HEK293 (cell line): ENCODE measurements at regions not wholly inside any gene's neighbourhood (a gene's known extent, or its start where the extent isn't known, plus 50 kb on each side); places are given as distances from the start of the nearest gene placed in this dataset.

Experiments
- CTCF ChIA-PET: fragments of 350-600 bp; formaldehyde crosslinking; extraction: SDS; loops from one replicate; lab custom pipeline; 2021; ENCODE audit warnings: antibody characterized with exemption; lab: Yijun Ruan, JAX
- POLR2A ChIA-PET: fragments of 300-600 bp; formaldehyde crosslinking; extraction: SDS; loops from one replicate; lab custom pipeline; 2020; ENCODE audit warnings: antibody characterized with exemption, inconsistent platforms; lab: Yijun Ruan, JAX
- H3K27ac ChIP-seq: fragments of 200-500 bp; sonication (Bioruptor generic); 2 replicates; pipeline ENCODE4 v1.5.1; 2014; ENCODE audit warnings: low read depth, low read length, control low read depth, inconsistent platforms; ENCODE audit errors: extremely low read depth
- H3K36me3 ChIP-seq, 2 experiments: fragments of 200-500 bp in 1 of 2; sonication (Bioruptor generic) in 1 of 2; 1 replicate in 1 of 2; 2 replicates in 1 of 2; pipeline ENCODE4 v1.5.1; 2014 to 2017; ENCODE audit warnings: inconsistent platforms in 2 of 2, low read length in 2 of 2; ENCODE audit not compliant: control insufficient read depth in 2 of 2, insufficient read depth in 1 of 2
- H3K4me1 ChIP-seq: fragments of 200-500 bp; sonication (Bioruptor generic); 2 replicates; pipeline ENCODE4 v1.5.1; 2014; ENCODE audit warnings: mild to moderate bottlenecking, low read length, inconsistent platforms; ENCODE audit not compliant: control insufficient read depth, insufficient read depth
- H3K4me3 ChIP-seq: 2 replicates; pipeline ENCODE4 v1.5.1; 2011; ENCODE audit warnings: low read depth, mild to moderate bottlenecking, control low read depth, low read length, moderate library complexity
- H3K9me3 ChIP-seq: fragments of 200-500 bp; sonication (Bioruptor generic); 2 replicates; pipeline ENCODE4 v1.5.1; 2014; ENCODE audit warnings: low read depth, low read length, inconsistent platforms; ENCODE audit not compliant: control insufficient read depth, insufficient read depth
- BCL6B ChIP-seq: fragments of 450-650 bp; formaldehyde crosslinking; IDR thresholded peaks from 2 replicates; pipeline ENCODE4 v1.5.1; 2017; ENCODE audit warnings: missing biosample characterization, missing genetic modification characterization
- GFI1B ChIP-seq: fragments of 450-650 bp; formaldehyde crosslinking; IDR thresholded peaks from 2 replicates; pipeline ENCODE4 v1.5.1; 2016; ENCODE audit warnings: missing biosample characterization, missing genetic modification characterization
- KLF16 ChIP-seq: fragments of 450-650 bp; formaldehyde crosslinking; IDR thresholded peaks from 2 replicates; pipeline ENCODE4 v1.5.1; 2017; ENCODE audit warnings: missing biosample characterization, missing genetic modification characterization
- MYNN ChIP-seq: fragments of 450-650 bp; formaldehyde crosslinking; IDR thresholded peaks from 2 replicates; pipeline ENCODE4 v1.5.1; 2016; ENCODE audit warnings: missing biosample characterization, missing genetic modification characterization, borderline replicate concordance
- REST ChIP-seq: fragments of 450-650 bp; formaldehyde crosslinking; IDR thresholded peaks from 2 replicates; pipeline ENCODE4 v1.5.1; 2016; ENCODE audit warnings: missing biosample characterization, missing genetic modification characterization
- TCF7L2 ChIP-seq: IDR thresholded peaks from 2 replicates; pipeline ENCODE4 v1.6.1; 2011; ENCODE audit warnings: low read depth, mild to moderate bottlenecking, inconsistent platforms, low read length, moderate library complexity, borderline replicate concordance
- WT1 ChIP-seq: fragments of 450-650 bp; formaldehyde crosslinking; IDR thresholded peaks from 2 replicates; pipeline ENCODE4 v1.5.1; 2016; ENCODE audit warnings: missing biosample characterization, missing genetic modification characterization
- YY1 ChIP-seq: fragments of 450-650 bp; formaldehyde crosslinking; IDR thresholded peaks from 2 replicates; pipeline ENCODE4 v1.5.1; 2018; ENCODE audit warnings: missing biosample characterization, missing genetic modification characterization
- ZNF138 ChIP-seq: fragments of 450-650 bp; formaldehyde crosslinking; IDR thresholded peaks from 2 replicates; pipeline ENCODE4 v1.5.1; 2016; ENCODE audit warnings: missing biosample characterization, missing genetic modification characterization, borderline replicate concordance
- ZNF266 ChIP-seq: fragments of 450-650 bp; formaldehyde crosslinking; IDR thresholded peaks from 2 replicates; pipeline ENCODE4 v1.5.1; 2016; ENCODE audit warnings: missing biosample characterization, missing genetic modification characterization, low read depth
- ZNF302 ChIP-seq: fragments of 450-650 bp; formaldehyde crosslinking; IDR thresholded peaks from 2 replicates; pipeline ENCODE4 v1.5.1; 2016; ENCODE audit warnings: missing biosample characterization, missing genetic modification characterization, low read depth
- ZNF335 ChIP-seq: fragments of 450-650 bp; formaldehyde crosslinking; conservative IDR thresholded peaks from 2 replicates; pipeline ENCODE4 v1.5.1; 2016; ENCODE audit warnings: missing biosample characterization, missing genetic modification characterization
- ZNF48 ChIP-seq: fragments of 450-650 bp; formaldehyde crosslinking; IDR thresholded peaks from 2 replicates; pipeline ENCODE4 v1.5.1; 2016; ENCODE audit warnings: missing biosample characterization, missing genetic modification characterization
- ZNF514 ChIP-seq: fragments of 450-650 bp; formaldehyde crosslinking; IDR thresholded peaks from 2 replicates; pipeline ENCODE4 v1.5.1; 2016; ENCODE audit warnings: missing biosample characterization, missing genetic modification characterization
- ZNF544 ChIP-seq: fragments of 450-650 bp; formaldehyde crosslinking; IDR thresholded peaks from 2 replicates; pipeline ENCODE4 v1.5.0; 2017; ENCODE audit warnings: missing biosample characterization, missing genetic modification characterization
- ZNF555 ChIP-seq: fragments of 450-650 bp; formaldehyde crosslinking; conservative IDR thresholded peaks from 2 replicates; pipeline ENCODE4 v1.5.1; 2017; ENCODE audit warnings: missing biosample characterization, mild to moderate bottlenecking, missing genetic modification characterization, inconsistent platforms
- ZNF610 ChIP-seq: fragments of 450-650 bp; formaldehyde crosslinking; IDR thresholded peaks from 2 replicates; pipeline ENCODE4 v1.5.1; 2016; ENCODE audit warnings: missing biosample characterization, missing genetic modification characterization, borderline replicate concordance
- ZNF707 ChIP-seq: fragments of 450-650 bp; formaldehyde crosslinking; IDR thresholded peaks from 2 replicates; pipeline ENCODE4 v1.5.1; 2016; ENCODE audit warnings: missing biosample characterization, missing genetic modification characterization
- ZNF791 ChIP-seq: fragments of 450-650 bp; formaldehyde crosslinking; IDR thresholded peaks from 2 replicates; pipeline ENCODE4 v1.5.1; 2016; ENCODE audit warnings: missing biosample characterization, missing genetic modification characterization
- ZSCAN30 ChIP-seq: fragments of 450-650 bp; IDR thresholded peaks from 2 replicates; pipeline ENCODE4 v1.5.1; 2018; ENCODE audit warnings: missing biosample characterization, mild to moderate bottlenecking, missing genetic modification characterization, moderate library complexity
- TF ChIP-seq, protein P1 (sequence below): fragments of 450-650 bp; formaldehyde crosslinking; conservative IDR thresholded peaks from 2 replicates; pipeline ENCODE4 v1.5.1; 2016; ENCODE audit warnings: low read depth, missing biosample characterization, missing genetic modification characterization
- TF ChIP-seq, protein P2 (sequence below): fragments of 450-650 bp; formaldehyde crosslinking; IDR thresholded peaks from 2 replicates; pipeline ENCODE4 v1.5.1; 2017; ENCODE audit warnings: missing biosample characterization, missing genetic modification characterization

DNA sequence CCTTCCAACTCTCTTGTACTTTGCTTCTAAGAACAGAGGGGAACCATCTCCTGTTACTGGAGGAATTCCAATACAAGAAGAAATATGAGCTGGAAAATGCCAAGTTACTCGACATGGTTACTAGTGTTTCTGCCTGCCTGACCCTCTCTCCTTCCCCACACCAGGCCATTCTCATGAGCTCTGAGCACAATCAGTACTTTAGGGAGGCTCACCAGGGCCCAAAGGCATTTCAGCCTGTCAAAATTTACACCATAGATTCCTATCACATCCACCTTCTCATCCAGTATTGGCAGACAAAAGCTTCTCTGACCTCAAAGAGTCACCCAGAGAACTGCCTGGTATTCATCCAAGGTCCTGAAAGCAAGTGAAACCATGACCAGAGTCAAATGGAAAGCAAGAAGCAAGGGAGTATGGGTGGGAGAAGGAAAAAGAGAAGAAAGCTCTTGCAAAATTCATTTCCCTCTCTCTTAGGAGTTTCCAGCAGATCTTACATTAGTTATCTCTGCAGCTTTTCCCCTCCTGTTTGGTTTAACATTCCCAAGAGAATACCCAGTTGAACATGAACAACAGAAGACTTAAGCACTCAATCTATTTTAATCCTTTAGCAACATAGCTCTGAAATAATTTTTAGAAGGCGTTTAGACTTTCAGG lies 58.7 kb upstream of the NCAM1 start:
- H3K4me3 ChIP-seq: no peak overlapping the region
- TF ChIP-seq, protein P1, sequence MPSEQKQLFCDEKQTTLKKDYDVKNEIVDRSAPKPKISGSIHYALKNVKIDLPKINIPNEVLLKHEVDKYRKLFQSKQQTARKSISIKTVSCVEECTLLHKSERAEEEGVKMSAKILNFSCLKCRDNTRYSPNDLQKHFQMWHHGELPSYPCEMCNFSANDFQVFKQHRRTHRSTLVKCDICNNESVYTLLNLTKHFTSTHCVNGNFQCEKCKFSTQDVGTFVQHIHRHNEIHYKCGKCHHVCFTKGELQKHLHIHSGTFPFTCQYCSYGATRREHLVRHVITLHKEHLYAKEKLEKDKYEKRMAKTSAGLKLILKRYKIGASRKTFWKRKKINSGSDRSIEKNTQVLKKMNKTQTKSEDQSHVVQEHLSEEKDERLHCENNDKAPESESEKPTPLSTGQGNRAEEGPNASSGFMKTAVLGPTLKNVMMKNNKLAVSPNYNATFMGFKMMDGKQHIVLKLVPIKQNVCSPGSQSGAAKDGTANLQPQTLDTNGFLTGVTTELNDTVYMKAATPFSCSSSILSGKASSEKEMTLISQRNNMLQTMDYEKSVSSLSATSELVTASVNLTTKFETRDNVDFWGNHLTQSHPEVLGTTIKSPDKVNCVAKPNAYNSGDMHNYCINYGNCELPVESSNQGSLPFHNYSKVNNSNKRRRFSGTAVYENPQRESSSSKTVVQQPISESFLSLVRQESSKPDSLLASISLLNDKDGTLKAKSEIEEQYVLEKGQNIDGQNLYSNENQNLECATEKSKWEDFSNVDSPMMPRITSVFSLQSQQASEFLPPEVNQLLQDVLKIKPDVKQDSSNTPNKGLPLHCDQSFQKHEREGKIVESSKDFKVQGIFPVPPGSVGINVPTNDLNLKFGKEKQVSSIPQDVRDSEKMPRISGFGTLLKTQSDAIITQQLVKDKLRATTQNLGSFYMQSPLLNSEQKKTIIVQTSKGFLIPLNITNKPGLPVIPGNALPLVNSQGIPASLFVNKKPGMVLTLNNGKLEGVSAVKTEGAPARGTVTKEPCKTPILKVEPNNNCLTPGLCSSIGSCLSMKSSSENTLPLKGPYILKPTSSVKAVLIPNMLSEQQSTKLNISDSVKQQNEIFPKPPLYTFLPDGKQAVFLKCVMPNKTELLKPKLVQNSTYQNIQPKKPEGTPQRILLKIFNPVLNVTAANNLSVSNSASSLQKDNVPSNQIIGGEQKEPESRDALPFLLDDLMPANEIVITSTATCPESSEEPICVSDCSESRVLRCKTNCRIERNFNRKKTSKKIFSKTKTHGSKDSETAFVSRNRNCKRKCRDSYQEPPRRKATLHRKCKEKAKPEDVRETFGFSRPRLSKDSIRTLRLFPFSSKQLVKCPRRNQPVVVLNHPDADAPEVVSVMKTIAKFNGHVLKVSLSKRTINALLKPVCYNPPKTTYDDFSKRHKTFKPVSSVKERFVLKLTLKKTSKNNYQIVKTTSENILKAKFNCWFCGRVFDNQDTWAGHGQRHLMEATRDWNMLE (tag by site-specific recombination): no peak
- TF ChIP-seq REST (peak; percentile 73), ZNF335 (tag by site-specific recombination) (peak; percentile 46), ZNF514 (tag by site-specific recombination) (no peak), ZNF544 (tag by site-specific recombination) (no peak), BCL6B (tag by site-specific recombination) (no peak), ZNF48 (tag by site-specific recombination) (no peak), KLF16 (tag by site-specific recombination) (no peak), WT1 (peak; percentile 83), ZNF302 (tag by site-specific recombination) (no peak), ZNF138 (tag by site-specific recombination) (no peak)
- TF ChIP-seq, protein P2, sequence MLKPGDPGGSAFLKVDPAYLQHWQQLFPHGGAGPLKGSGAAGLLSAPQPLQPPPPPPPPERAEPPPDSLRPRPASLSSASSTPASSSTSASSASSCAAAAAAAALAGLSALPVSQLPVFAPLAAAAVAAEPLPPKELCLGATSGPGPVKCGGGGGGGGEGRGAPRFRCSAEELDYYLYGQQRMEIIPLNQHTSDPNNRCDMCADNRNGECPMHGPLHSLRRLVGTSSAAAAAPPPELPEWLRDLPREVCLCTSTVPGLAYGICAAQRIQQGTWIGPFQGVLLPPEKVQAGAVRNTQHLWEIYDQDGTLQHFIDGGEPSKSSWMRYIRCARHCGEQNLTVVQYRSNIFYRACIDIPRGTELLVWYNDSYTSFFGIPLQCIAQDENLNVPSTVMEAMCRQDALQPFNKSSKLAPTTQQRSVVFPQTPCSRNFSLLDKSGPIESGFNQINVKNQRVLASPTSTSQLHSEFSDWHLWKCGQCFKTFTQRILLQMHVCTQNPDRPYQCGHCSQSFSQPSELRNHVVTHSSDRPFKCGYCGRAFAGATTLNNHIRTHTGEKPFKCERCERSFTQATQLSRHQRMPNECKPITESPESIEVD: peak; percentile 22; the same call in 1 of the 2 replicates
- CTCF ChIA-PET: interaction anchor here (0.6 kb wide), 1 partner anchor 1429 kb away, joined by 4 read pairs; no protein-coding TSS in a partner anchor
- no peaks in the 10 kb centered on the region for H3K36me3 ChIP-seq
- peaks cover 6% of the 10 kb centered on the region for H3K4me1 ChIP-seq
- H3K9me3 ChIP-seq: no peaks in the 10 kb centered on the region
- POLR2A ChIA-PET: no interaction called here
- H3K27ac ChIP-seq: peak overlapping the region; percentile 52

DNA sequence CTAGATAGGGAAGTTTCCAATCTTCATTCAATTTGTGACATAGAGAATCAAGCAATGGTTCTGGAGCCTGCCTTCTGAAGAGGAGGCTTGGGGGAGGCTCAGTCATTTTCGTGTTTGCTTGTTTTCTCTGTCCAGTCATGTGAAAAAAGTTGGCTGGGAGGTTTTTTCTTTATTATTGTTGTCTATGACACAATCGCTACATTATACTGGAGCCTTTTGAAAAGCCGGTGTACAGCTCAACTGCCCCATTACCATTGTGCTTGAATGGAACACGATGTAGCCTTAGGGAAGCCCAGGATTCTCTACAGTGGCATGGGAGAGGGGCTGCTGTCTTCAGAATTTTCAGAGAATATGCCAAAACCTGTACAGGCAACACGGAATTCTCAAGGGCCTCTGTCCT lies 57.9 kb upstream of the NCAM1 start:
- Histone ChIP-seq H3K4me3 (no peak overlapping the region), H3K4me1 (peaks cover 6% of the 10 kb centered on the region), H3K27ac (peak overlapping the region; percentile 52), H3K9me3 (no peaks in the 10 kb centered on the region), H3K36me3 (no peaks in the 10 kb centered on the region)
- CTCF ChIA-PET: interaction anchor here (0.6 to 1.2 kb wide), 2 partner anchors 38 to 111 kb away, joined by 4 to 5 read pairs; no protein-coding TSS in a partner anchor
- POLR2A ChIA-PET: no interaction called here
- TF ChIP-seq ZNF707 (tag by site-specific recombination): no peak
- no peak for TF ChIP-seq MYNN (tag by site-specific recombination)
- TF ChIP-seq TCF7L2: peak; percentile 72
- TF ChIP-seq YY1: no peak
- no peak for TF ChIP-seq ZNF266 (tag by site-specific recombination)
- no peak for TF ChIP-seq ZNF555 (tag by site-specific recombination)
- no peak for TF ChIP-seq ZNF791 (tag by site-specific recombination)
- TF ChIP-seq ZNF514 (tag by site-specific recombination): no peak
- TF ChIP-seq ZNF610 (tag by site-specific recombination): no peak
- TF ChIP-seq ZSCAN30 (tag by site-specific recombination): no peak
- no peak for TF ChIP-seq GFI1B
